ENCODE measurements at regions not wholly inside any gene's neighbourhood (a gene's known extent, or its start where the extent isn't known, plus 50 kb on each side); places are given as distances from the start of the nearest gene placed in this dataset.

GRCh38 chr18:41753826-41754225 is 201.2 kb upstream of the PIK3C3 start:
- TF ChIP-seq POLR2A (IDR thresholded peaks at IDR 0.05) (no peak), CTCF (IDR thresholded peaks at IDR 0.05) (no peak)

GRCh38 chr18:41752826-41753225 is 202.2 kb upstream of the PIK3C3 start:
- H3K4me1 ChIP-seq: no peaks in the 10 kb centered on the region
- no peaks in the 10 kb centered on the region for H3K36me3 ChIP-seq
- H3K27me3 ChIP-seq: no peaks in the 10 kb centered on the region
- TF ChIP-seq POLR2A (IDR thresholded peaks at IDR 0.05): no peak
- TF ChIP-seq CTCF (IDR thresholded peaks at IDR 0.05): no peak
- no peak for DNase-seq
- no peak overlapping the region for H3K4me3 ChIP-seq
- no peaks in the 10 kb centered on the region for H3K9me3 ChIP-seq
- no peak overlapping the region for H3K27ac ChIP-seq

More at GRCh38 chr18:41753826-41754225, 201.2 kb upstream of the PIK3C3 start:
- Histone ChIP-seq H3K9me3 (no peaks in the 10 kb centered on the region), H3K4me1 (no peaks in the 10 kb centered on the region), H3K36me3 (no peaks in the 10 kb centered on the region), H3K27ac (no peak overlapping the region), H3K27me3 (no peaks in the 10 kb centered on the region), H3K4me3 (no peak overlapping the region)
- no peak for DNase-seq

GRCh38 chr18:41751652-41752051 is 203.4 kb upstream of the PIK3C3 start:
- Histone ChIP-seq H3K9me3 (no peaks in the 10 kb centered on the region), H3K36me3 (no peaks in the 10 kb centered on the region), H3K27me3 (no peaks in the 10 kb centered on the region), H3K4me1 (no peaks in the 10 kb centered on the region), H3K27ac (no peak overlapping the region), H3K4me3 (no peak overlapping the region)
- DNase-seq: no peak
- TF ChIP-seq CTCF (IDR thresholded peaks at IDR 0.05) (no peak), POLR2A (IDR thresholded peaks at IDR 0.05) (no peak)

- DNase-seq: no peak
- H3K4me3 ChIP-seq: no peak overlapping the region
- H3K36me3 ChIP-seq: no peaks in the 10 kb centered on the region
- H3K4me1 ChIP-seq: no peaks in the 10 kb centered on the region
- H3K27me3 ChIP-seq: no peaks in the 10 kb centered on the region
- H3K9me3 ChIP-seq: no peaks in the 10 kb centered on the region
- no peak overlapping the region for H3K27ac ChIP-seq
- TF ChIP-seq CTCF (IDR thresholded peaks at IDR 0.05): no peak
- no peak for TF ChIP-seq POLR2A (IDR thresholded peaks at IDR 0.05)
Observed at GRCh38 chr18:41751161-41751560, 203.9 kb upstream of the PIK3C3 start.

GRCh38 chr18:41747723-41748242 is 207.3 kb upstream of the PIK3C3 start:
- Histone ChIP-seq H3K4me3 (no peak overlapping the region), H3K27me3 (no peaks in the 10 kb centered on the region), H3K4me1 (no peaks in the 10 kb centered on the region), H3K27ac (no peak overlapping the region), H3K36me3 (no peaks in the 10 kb centered on the region), H3K9me3 (no peaks in the 10 kb centered on the region)
- no peak for DNase-seq
- no peak for TF ChIP-seq POLR2A (IDR thresholded peaks at IDR 0.05)
- TF ChIP-seq CTCF (IDR thresholded peaks at IDR 0.05): no peak

Data from Peyer's patch (tissue), 4 donors.